ENCODE measurements at regions not wholly inside any gene's neighbourhood (a gene's known extent, or its start where the extent isn't known, plus 50 kb on each side); places are given as distances from the start of the nearest gene placed in this dataset.

DNA sequence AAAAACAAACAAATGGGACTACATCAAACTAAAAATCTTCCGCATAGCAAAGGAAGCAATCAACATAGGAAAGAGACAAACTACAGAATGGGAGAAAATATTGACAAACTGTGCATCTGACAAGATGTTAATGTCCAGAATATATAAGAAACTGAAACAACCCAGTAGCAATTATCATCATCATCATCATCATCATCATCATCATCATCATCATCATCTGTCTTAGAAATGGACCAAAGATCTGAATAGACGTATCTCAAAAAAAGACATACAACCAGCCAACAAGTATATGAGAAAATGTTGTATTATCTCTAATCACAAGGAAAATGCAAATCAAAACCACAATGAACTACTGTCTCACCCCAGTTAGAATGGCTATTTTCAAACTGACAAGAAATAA lies 173.9 kb downstream of the PRR20E start:
- TF ChIP-seq, protein P1, sequence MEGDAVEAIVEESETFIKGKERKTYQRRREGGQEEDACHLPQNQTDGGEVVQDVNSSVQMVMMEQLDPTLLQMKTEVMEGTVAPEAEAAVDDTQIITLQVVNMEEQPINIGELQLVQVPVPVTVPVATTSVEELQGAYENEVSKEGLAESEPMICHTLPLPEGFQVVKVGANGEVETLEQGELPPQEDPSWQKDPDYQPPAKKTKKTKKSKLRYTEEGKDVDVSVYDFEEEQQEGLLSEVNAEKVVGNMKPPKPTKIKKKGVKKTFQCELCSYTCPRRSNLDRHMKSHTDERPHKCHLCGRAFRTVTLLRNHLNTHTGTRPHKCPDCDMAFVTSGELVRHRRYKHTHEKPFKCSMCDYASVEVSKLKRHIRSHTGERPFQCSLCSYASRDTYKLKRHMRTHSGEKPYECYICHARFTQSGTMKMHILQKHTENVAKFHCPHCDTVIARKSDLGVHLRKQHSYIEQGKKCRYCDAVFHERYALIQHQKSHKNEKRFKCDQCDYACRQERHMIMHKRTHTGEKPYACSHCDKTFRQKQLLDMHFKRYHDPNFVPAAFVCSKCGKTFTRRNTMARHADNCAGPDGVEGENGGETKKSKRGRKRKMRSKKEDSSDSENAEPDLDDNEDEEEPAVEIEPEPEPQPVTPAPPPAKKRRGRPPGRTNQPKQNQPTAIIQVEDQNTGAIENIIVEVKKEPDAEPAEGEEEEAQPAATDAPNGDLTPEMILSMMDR (IDR thresholded peaks at IDR 0.05; ENCODE audit: insufficient read depth, low read length, poor library complexity, severe bottlenecking), result no peak
- no peak for TF ChIP-seq EZH2phosphoT487 (conservative IDR thresholded peaks at IDR 0.05; ENCODE audit: low read length)
- no peaks in the 10 kb centered on the region for H3K9me2 ChIP-seq (replicated peaks; ENCODE audit: insufficient read depth, low read length)
- no peaks in the 10 kb centered on the region for H3K27me3 ChIP-seq (ENCODE audit: low read length)
- no peak overlapping the region for H2AFZ ChIP-seq (ENCODE audit: low read depth, low read length, severe bottlenecking)
- H3K36me3 ChIP-seq (ENCODE audit: low read length), result no peaks in the 10 kb centered on the region
- H3K4me3 ChIP-seq (ENCODE audit: insufficient read depth, low read length, poor library complexity, severe bottlenecking), result no peak overlapping the region
- no peak overlapping the region for H3K27ac ChIP-seq (ENCODE audit: low read depth, low read length)
- no peaks in the 10 kb centered on the region for H3K79me2 ChIP-seq (ENCODE audit: insufficient read depth, low read length)
- H3F3A ChIP-seq (ENCODE audit: insufficient read depth), result no peaks in the 10 kb centered on the region
- H3K9ac ChIP-seq (ENCODE audit: low read length), result no peak overlapping the region
- no peaks in the 10 kb centered on the region for H4K20me1 ChIP-seq (ENCODE audit: low read depth, low read length)
- H3K9me3 ChIP-seq (ENCODE audit: insufficient read depth, low read length), result no peaks in the 10 kb centered on the region
- no peak overlapping the region for H3K4me2 ChIP-seq (ENCODE audit: low read depth, low read length, poor library complexity, severe bottlenecking)

- Histone ChIP-seq H3K9me2 (replicated peaks; ENCODE audit: insufficient read depth, low read length) (no peaks in the 10 kb centered on the region), H3K36me3 (ENCODE audit: low read length) (no peaks in the 10 kb centered on the region)
Measured at GRCh38 chr13:57345526-57345925, 178.5 kb downstream of the PRR20E start.

DNA sequence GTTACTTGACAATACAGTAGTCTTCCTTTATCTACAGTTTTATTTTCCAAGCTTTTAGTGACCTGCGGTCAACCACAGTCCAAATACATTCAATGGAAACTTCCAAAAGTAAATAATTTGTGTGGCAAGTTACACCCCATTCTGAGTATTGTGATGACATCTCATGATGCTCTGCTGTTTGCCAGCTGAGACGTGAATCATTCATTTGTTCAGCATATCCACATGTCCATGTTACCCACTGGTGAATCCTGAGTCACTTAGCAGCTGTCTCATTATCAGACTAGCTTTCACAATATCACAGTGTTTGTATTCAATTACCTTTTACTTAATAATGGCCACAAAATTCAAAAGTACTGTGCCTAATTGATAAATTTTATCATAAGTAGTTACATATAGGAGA lies 179.8 kb downstream of the PRR20E start:
- H3F3A ChIP-seq (ENCODE audit: insufficient read depth), result no peaks in the 10 kb centered on the region
- no peaks in the 10 kb centered on the region for H3K79me2 ChIP-seq (ENCODE audit: insufficient read depth, low read length)
- no peak overlapping the region for H3K4me2 ChIP-seq (ENCODE audit: low read depth, low read length, poor library complexity, severe bottlenecking)
- H3K4me3 ChIP-seq (ENCODE audit: insufficient read depth, low read length, poor library complexity, severe bottlenecking), result no peak overlapping the region
- no peaks in the 10 kb centered on the region for H3K9me2 ChIP-seq (replicated peaks; ENCODE audit: insufficient read depth, low read length)
- no peaks in the 10 kb centered on the region; the same call in 1 of the 2 replicates for H3K9me3 ChIP-seq (ENCODE audit: insufficient read depth, low read length)
- no peak overlapping the region for H3K9ac ChIP-seq (ENCODE audit: low read length)
- no peaks in the 10 kb centered on the region for H3K36me3 ChIP-seq (ENCODE audit: low read length)
- no peak overlapping the region for H2AFZ ChIP-seq (ENCODE audit: low read depth, low read length, severe bottlenecking)
- no peak overlapping the region for H3K27ac ChIP-seq (ENCODE audit: low read depth, low read length)
- TF ChIP-seq, protein P1 (IDR thresholded peaks at IDR 0.05; ENCODE audit: insufficient read depth, low read length, poor library complexity, severe bottlenecking), result no peak
- no peak for TF ChIP-seq EZH2phosphoT487 (conservative IDR thresholded peaks at IDR 0.05; ENCODE audit: low read length)
- H4K20me1 ChIP-seq (ENCODE audit: low read depth, low read length), result no peaks in the 10 kb centered on the region
- H3K27me3 ChIP-seq (ENCODE audit: low read length), result no peaks in the 10 kb centered on the region

More at GRCh38 chr13:57345526-57345925, 178.5 kb downstream of the PRR20E start:
- no peaks in the 10 kb centered on the region for H4K20me1 ChIP-seq (ENCODE audit: low read depth, low read length)
- no peak for TF ChIP-seq EZH2phosphoT487 (conservative IDR thresholded peaks at IDR 0.05; ENCODE audit: low read length)
- TF ChIP-seq, protein P1 (IDR thresholded peaks at IDR 0.05; ENCODE audit: insufficient read depth, low read length, poor library complexity, severe bottlenecking), result no peak
- H3K4me2 ChIP-seq (ENCODE audit: low read depth, low read length, poor library complexity, severe bottlenecking), result no peak overlapping the region
- H3K27ac ChIP-seq (ENCODE audit: low read depth, low read length), result no peak overlapping the region
- no peak overlapping the region for H2AFZ ChIP-seq (ENCODE audit: low read depth, low read length, severe bottlenecking)
- H3K9ac ChIP-seq (ENCODE audit: low read length), result no peak overlapping the region
- no peaks in the 10 kb centered on the region for H3K27me3 ChIP-seq (ENCODE audit: low read length)
- no peaks in the 10 kb centered on the region for H3K79me2 ChIP-seq (ENCODE audit: insufficient read depth, low read length)
- no peak overlapping the region for H3K4me3 ChIP-seq (ENCODE audit: insufficient read depth, low read length, poor library complexity, severe bottlenecking)
- no peaks in the 10 kb centered on the region; the same call in 1 of the 2 replicates for H3K9me3 ChIP-seq (ENCODE audit: insufficient read depth, low read length)
- H3F3A ChIP-seq (ENCODE audit: insufficient read depth), result no peaks in the 10 kb centered on the region
